OCI-LY1 (cell line): ENCODE measurements at regions not wholly inside any gene's neighbourhood (a gene's known extent, or its start where the extent isn't known, plus 50 kb on each side); places are given as distances from the start of the nearest gene placed in this dataset.

ENCODE experiments used
- EZH2 ChIP-seq: fragments of 200-600 bp; sonication (generic), shearing (Covaris generic); IDR thresholded peaks from 2 replicates; pipeline ENCODE4 v1.8.0; 2017; ENCODE audit warnings: borderline replicate concordance, mixed run types, mild to moderate bottlenecking, antibody characterized with exemption, low read length, moderate library complexity, mixed read lengths
- TF ChIP-seq, protein P1 (sequence below): fragments of 200-600 bp; sonication (generic), shearing (Covaris generic); IDR thresholded peaks from 2 replicates; pipeline ENCODE4 v1.5.1; 2017; ENCODE audit warnings: mild to moderate bottlenecking, antibody characterized with exemption, low read length, moderate library complexity, mixed read lengths

DNA sequence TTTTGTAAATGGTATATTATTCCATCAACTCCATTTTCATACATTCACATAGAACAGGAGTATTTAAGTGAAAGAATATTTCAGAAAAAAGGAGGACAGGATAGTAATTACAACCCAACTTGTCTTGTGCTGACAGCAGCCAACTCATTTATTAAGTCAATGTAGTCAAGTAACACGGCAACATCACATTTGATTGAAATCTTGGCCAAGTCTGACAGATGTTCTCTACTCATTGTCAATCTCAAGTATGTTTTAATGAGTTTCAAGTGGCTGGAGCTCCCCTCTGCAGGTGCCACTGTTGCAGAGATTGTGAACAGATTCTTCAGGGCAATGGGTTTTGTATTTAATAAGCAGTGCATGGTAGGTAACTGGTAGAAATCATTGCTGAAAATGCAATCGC, 332.5 kb downstream of the C4orf33 start:
- TF ChIP-seq, protein P1, sequence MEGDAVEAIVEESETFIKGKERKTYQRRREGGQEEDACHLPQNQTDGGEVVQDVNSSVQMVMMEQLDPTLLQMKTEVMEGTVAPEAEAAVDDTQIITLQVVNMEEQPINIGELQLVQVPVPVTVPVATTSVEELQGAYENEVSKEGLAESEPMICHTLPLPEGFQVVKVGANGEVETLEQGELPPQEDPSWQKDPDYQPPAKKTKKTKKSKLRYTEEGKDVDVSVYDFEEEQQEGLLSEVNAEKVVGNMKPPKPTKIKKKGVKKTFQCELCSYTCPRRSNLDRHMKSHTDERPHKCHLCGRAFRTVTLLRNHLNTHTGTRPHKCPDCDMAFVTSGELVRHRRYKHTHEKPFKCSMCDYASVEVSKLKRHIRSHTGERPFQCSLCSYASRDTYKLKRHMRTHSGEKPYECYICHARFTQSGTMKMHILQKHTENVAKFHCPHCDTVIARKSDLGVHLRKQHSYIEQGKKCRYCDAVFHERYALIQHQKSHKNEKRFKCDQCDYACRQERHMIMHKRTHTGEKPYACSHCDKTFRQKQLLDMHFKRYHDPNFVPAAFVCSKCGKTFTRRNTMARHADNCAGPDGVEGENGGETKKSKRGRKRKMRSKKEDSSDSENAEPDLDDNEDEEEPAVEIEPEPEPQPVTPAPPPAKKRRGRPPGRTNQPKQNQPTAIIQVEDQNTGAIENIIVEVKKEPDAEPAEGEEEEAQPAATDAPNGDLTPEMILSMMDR = no peak
- TF ChIP-seq EZH2 = no peak
